SK-N-DZ (cell line): ENCODE measurements at regions not wholly inside any gene's neighbourhood (a gene's known extent, or its start where the extent isn't known, plus 50 kb on each side); places are given as distances from the start of the nearest gene placed in this dataset.
"Not testable (repeated sequence)": the region's sequence is repeated elsewhere in the genome, so short reads cannot be mapped to it uniquely, and the experiment has no call there.

Experiments
- DNase-seq: peaks from one replicate; pipeline ENCODE4 v3.0.0-alpha.2; 2015; ENCODE audit warnings: low spot score

- DNase-seq: no peak
These were observed 191.7 kb downstream of the NDUFA10 start for GRCh38 chr2:239833269-239834109.

GRCh38 chr2:239832490-239833268 is 192.5 kb downstream of the NDUFA10 start:
- no peak for DNase-seq

- DNase-seq: peak; percentile 14
These were observed 193.2 kb downstream of the NDUFA10 start for GRCh38 chr2:239831861-239832489.

GRCh38 chr2:239831001-239831731 is 194.0 kb downstream of the NDUFA10 start:
- no peak for DNase-seq

- DNase-seq: no peak
These were observed 194.8 kb downstream of the NDUFA10 start for GRCh38 chr2:239830121-239831000.

GRCh38 chr2:239829326-239829725 is 195.8 kb downstream of the NDUFA10 start:
- no peak for DNase-seq

- not testable (repeated sequence) for DNase-seq
These were observed 196.2 kb downstream of the NDUFA10 start for GRCh38 chr2:239828973-239829275.

- DNase-seq: no peak
These were observed 196.8 kb downstream of the NDUFA10 start for GRCh38 chr2:239828192-239828972.

GRCh38 chr2:239827523-239827890 is 197.6 kb downstream of the NDUFA10 start:
- no peak for DNase-seq

GRCh38 chr2:239826786-239827522 is 198.2 kb downstream of the NDUFA10 start:
- no peak for DNase-seq

GRCh38 chr2:239826376-239826775 is 198.8 kb downstream of the NDUFA10 start:
- no peak for DNase-seq

- DNase-seq: no peak
These were observed 199.5 kb downstream of the NDUFA10 start for GRCh38 chr2:239825705-239825979.

GRCh38 chr2:239824866-239825704 is 200.1 kb downstream of the NDUFA10 start:
- DNase-seq: no peak

- DNase-seq: peak; percentile 38
These were observed 201.0 kb downstream of the NDUFA10 start for GRCh38 chr2:239824046-239824694.

- DNase-seq: no peak
These were observed 202.9 kb downstream of the NDUFA10 start for GRCh38 chr2:239822146-239822831.

- no peak for DNase-seq
These were observed 203.5 kb downstream of the NDUFA10 start for GRCh38 chr2:239821694-239822075.
